ENCODE measurements at regions not wholly inside any gene's neighbourhood (a gene's known extent, or its start where the extent isn't known, plus 50 kb on each side); places are given as distances from the start of the nearest gene placed in this dataset.

DNA sequence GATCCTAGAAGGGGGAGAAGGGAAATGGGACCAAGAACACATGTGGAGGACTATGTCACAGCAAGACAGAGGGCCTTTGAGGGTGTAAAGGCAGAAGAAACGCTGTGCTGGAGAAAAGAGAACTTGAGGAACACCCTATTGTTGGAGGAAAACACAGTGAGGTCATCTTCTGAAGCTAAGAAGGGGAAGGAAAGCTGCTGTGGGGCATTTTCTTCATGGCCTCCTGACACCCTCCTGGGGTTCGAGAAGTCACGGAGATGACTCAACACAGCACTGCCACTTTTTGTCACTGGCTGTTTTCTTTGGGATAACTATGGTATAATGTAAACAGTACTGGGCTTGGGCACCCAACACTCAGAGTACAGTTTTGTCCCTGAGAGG is 492.6 kb upstream of the CADM1 start:
- TF ChIP-seq, protein P1, sequence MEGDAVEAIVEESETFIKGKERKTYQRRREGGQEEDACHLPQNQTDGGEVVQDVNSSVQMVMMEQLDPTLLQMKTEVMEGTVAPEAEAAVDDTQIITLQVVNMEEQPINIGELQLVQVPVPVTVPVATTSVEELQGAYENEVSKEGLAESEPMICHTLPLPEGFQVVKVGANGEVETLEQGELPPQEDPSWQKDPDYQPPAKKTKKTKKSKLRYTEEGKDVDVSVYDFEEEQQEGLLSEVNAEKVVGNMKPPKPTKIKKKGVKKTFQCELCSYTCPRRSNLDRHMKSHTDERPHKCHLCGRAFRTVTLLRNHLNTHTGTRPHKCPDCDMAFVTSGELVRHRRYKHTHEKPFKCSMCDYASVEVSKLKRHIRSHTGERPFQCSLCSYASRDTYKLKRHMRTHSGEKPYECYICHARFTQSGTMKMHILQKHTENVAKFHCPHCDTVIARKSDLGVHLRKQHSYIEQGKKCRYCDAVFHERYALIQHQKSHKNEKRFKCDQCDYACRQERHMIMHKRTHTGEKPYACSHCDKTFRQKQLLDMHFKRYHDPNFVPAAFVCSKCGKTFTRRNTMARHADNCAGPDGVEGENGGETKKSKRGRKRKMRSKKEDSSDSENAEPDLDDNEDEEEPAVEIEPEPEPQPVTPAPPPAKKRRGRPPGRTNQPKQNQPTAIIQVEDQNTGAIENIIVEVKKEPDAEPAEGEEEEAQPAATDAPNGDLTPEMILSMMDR (IDR thresholded peaks at IDR 0.05): no peak
- TF ChIP-seq ZFX (IDR thresholded peaks at IDR 0.05; ENCODE audit: borderline replicate concordance): no peak

Data from 22Rv1 (cell line).